ES-I3 (cell line): ENCODE measurements at regions not wholly inside any gene's neighbourhood (a gene's known extent, or its start where the extent isn't known, plus 50 kb on each side); places are given as distances from the start of the nearest gene placed in this dataset.
"Not testable (repeated sequence)": the region's sequence is repeated elsewhere in the genome, so short reads cannot be mapped to it uniquely, and the experiment has no call there.

Experiments used
- H3K36me3 ChIP-seq: 2 replicates; pipeline ENCODE4 v1.6.1; 2013; ENCODE audit warnings: mild to moderate bottlenecking, low read length, control low read depth, moderate library complexity; ENCODE audit not compliant: insufficient read depth
- H3K4me1 ChIP-seq: 2 replicates; pipeline ENCODE4 v1.6.1; 2013; ENCODE audit warnings: mild to moderate bottlenecking, control low read depth, low read length; ENCODE audit not compliant: insufficient read depth
- H3K9ac ChIP-seq: 2 replicates; pipeline ENCODE4 v1.6.1; 2013; ENCODE audit warnings: low read depth, mild to moderate bottlenecking, low read length, moderate library complexity
- H3K9me3 ChIP-seq: 2 replicates; pipeline ENCODE4 v1.6.1; 2013; ENCODE audit warnings: mild to moderate bottlenecking, low read length, moderate library complexity; ENCODE audit not compliant: control insufficient read depth, insufficient read depth

DNA sequence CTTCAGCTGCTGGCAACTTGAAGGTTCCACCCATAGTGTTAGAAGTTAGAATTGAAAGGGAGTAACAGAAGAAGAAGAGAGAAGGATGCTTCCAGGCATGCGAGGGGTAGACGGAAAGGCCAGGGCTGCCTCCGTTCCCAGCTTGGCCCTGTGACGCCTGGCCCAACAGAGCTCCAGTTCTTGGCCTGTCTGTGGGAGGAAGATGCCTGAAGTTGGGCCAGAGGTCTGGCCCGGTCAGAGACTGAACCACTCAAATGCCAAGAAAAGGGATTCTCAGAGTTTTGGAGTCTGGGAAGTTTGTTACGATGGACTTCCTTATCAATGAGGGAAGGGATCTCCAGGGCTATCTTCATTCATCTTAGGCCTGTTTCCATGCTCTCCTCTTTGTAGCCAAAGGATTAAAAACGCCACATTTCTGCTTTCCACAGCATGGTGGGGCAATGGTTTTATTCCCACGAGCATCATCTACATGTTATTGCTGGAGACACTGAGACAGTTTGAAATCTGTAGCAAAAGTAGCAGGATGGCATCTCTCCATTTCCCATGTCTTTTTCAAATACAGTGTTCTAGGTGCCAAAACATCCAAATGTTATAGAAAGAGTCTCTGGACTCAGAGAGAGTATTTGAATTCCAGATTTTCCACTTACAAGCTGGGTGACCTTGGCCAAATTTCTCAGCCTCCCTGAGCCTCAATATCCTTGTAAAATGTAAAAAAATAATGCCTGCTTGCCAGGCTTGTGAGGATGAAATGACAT lies 65.4 kb upstream of the ANKRD55 start:
- Histone ChIP-seq H3K4me1 (no peaks in the 10 kb centered on the region), H3K9me3 (no peaks in the 10 kb centered on the region), H3K36me3 (no peaks in the 10 kb centered on the region), H3K9ac (no peak overlapping the region)

DNA sequence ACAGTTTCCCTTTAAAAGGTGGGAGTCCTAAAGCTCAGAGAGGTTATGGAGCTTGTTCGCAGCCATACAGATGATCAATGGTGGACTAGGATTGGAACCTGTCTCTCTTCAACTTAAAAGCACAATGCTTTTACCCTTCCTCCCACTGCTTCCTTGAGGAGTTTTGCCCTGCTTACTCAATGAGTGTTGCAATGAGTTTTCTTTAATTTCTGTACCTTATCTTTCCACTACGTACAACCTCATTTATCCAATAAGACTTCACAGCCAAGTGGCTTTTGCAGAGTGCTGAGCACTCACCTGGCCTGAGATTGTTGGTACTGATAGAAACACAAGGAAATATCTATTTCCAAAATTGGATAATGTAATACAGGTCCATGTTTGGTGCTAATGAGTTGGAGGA lies 64.7 kb upstream of the ANKRD55 start:
- H3K36me3 ChIP-seq, result no peaks in the 10 kb centered on the region
- no peak overlapping the region for H3K9ac ChIP-seq
- no peaks in the 10 kb centered on the region for H3K4me1 ChIP-seq
- no peaks in the 10 kb centered on the region for H3K9me3 ChIP-seq

DNA sequence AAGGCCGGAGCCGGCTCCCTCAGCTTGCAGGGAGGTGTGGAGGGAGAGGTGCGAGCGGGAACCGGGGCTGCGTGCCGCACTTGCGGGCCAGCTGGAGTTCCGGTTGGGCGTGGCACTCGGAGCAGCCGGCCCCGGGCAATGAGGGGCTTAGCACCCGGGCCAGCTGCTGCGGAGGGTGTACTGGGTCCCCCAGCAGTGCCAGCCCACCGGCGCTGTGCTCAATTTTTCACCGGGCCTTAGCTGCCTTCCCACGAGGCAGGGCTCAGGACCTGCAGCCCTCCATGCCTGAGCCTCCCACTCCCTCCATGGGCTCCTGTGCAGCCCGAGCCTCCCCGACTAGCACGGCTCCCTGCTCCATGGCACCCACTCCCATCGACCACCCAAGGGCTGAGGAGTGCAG lies 62.2 kb upstream of the ANKRD55 start:
- H3K9ac ChIP-seq, H3K9me3 ChIP-seq, H3K4me1 ChIP-seq, H3K36me3 ChIP-seq: not testable (repeated sequence)

DNA sequence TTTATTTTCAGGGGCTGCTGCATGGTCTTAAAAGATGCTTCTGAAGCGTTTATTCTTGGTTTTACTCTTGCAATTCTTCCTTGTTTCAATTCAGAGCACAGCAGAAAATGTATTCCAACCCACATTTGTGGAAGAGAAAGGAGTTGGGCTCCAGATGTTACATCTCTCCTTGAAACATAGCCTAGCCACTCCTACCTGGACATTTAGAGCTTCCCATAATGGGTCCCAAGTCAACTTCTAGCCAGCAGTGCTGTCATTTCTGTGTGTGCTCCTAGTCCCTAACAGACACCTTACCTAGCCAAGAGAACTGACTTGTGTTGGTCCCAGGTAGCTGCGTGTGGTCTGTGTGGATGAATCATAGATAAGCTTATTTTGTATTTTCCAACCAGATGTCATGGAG lies 61.2 kb upstream of the ANKRD55 start:
- Histone ChIP-seq H3K9ac (no peak overlapping the region), H3K4me1 (no peaks in the 10 kb centered on the region), H3K36me3 (no peaks in the 10 kb centered on the region), H3K9me3 (no peaks in the 10 kb centered on the region)

DNA sequence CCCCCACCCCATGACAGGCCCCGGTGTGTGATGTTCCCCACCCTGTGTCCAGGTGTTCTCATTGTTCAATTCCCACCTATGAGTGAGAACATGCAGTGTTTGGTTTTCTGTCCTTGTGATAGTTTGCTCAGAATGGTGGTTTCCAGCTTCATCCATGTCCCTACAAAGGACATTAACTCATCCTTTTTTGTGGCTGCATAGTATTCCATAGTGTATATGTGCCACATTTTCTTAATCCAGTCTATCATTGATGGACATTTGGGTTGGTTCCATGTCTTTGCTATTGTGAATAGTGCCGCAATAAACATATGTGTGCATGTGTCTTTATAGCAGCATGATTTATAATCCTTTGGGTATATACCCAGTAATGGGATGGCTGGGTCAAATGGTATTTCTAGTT lies 59.7 kb upstream of the ANKRD55 start:
- not testable (repeated sequence) for H3K4me1 ChIP-seq, H3K9me3 ChIP-seq, H3K36me3 ChIP-seq, H3K9ac ChIP-seq

DNA sequence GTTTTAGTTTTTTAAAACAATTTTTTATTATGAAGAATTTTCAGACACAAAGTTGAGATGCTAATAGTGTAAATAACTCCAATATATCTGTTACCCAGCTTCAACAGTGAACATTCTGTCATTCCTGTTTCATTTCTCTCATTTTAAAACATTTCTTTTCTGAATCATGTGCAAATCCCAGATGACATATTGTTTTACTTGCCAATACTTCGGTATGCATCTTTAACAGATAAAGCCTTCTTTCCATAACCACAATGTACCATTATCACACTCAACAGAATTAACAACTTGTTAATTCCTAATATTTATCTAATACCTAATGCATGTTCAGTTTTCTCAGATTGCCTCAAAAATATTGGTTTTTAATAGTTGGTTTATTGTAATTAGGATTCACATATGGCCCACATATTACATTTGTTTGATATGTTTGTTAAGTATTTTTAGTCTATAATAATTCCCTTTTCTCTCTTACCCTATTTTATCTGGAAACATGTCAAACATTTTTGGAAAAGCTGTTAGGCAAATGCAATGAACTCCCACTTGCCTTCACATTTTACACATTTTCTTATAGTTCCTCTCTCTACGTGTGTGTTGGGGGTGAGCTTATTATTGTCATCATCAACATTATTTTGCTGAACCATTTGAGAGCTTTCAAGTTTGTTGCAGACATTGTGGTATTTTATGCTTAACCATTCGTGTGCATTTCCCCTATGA lies 58.7 kb upstream of the ANKRD55 start:
- Histone ChIP-seq H3K4me1 (no peaks in the 10 kb centered on the region), H3K9me3 (no peaks in the 10 kb centered on the region), H3K36me3 (no peaks in the 10 kb centered on the region), H3K9ac (no peak overlapping the region)

DNA sequence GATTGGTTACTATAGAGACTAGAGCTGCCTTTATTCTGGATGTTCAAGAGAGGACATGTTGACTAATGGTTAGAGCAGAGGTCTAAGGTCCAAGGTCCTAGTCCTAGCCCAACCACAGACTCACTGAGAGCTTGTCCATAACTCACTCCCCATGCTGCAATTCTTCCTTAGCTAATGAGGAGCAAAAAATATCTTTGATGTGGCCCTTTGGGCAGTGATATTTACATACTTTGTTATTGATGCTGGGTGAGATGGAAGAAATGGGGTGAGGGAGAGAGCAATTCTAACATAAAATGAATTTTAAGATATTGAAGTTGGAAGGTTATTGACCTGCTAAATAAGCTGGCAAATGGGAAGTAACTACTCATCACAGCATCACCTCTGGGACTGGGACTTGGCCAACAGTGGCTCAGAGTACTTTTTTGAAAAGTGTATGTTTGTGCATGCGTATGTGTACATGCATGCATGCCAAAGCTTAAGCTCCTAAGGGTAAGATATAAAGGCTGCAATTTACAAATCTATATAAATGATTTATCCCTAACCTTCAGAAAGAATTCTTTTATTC lies 58.0 kb upstream of the ANKRD55 start:
- H3K36me3 ChIP-seq, result no peaks in the 10 kb centered on the region
- H3K4me1 ChIP-seq, result no peaks in the 10 kb centered on the region
- H3K9me3 ChIP-seq, result no peaks in the 10 kb centered on the region
- no peak overlapping the region for H3K9ac ChIP-seq

DNA sequence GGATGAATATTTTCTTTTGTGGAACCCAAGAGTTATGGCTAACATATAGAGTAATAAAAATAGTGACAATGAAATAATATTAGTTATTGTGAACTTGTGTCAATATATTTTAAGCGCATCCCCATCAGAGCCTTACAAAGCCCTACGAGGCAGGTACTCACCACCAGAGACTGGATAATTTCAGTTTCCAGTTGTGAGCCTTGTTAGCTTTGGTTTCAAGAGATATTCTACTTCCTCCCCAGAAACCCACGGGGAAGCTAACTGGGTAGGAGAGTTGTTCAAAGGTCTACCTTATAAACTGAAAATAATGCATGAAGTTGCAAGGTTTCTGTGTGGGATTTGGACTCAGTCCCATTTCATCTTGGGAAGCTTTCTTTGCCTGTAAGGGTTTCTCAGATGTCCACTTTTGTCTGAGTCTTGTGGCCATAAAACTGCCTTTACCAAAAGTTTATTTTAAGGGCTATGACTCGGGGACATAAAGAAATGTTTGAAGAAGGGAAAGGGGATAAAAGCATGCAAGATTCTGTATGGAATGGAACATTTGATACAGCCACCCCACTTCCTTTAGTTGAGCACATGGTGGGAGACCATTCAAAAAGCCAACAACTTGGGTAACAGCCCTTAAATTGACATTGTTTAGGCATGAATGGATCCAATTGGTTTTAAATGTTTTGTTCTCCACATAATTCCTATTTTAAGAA lies 57.4 kb upstream of the ANKRD55 start:
- H3K36me3 ChIP-seq, result no peaks in the 10 kb centered on the region
- H3K9me3 ChIP-seq, result no peaks in the 10 kb centered on the region
- H3K9ac ChIP-seq, result no peak overlapping the region
- H3K4me1 ChIP-seq, result no peaks in the 10 kb centered on the region

DNA sequence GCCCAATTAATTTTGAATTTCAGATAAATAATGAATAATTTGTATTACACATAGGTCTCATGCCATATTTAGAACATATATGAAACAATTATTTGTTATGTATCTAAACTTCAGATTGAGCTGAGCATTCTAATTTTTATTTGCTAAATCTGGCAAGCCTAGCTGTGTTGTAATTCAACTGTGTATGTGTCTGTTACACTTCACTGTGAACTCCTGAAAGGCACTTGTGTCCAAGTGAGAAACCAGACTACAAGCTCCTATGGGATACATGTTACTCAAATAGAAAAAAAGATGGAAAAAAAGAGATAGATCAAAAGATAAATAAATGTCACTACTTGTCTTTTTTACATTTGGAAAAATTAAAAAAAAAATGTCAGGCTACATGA lies 56.5 kb upstream of the ANKRD55 start:
- Histone ChIP-seq H3K9me3 (no peaks in the 10 kb centered on the region), H3K9ac (no peak overlapping the region), H3K4me1 (no peaks in the 10 kb centered on the region), H3K36me3 (no peaks in the 10 kb centered on the region)

DNA sequence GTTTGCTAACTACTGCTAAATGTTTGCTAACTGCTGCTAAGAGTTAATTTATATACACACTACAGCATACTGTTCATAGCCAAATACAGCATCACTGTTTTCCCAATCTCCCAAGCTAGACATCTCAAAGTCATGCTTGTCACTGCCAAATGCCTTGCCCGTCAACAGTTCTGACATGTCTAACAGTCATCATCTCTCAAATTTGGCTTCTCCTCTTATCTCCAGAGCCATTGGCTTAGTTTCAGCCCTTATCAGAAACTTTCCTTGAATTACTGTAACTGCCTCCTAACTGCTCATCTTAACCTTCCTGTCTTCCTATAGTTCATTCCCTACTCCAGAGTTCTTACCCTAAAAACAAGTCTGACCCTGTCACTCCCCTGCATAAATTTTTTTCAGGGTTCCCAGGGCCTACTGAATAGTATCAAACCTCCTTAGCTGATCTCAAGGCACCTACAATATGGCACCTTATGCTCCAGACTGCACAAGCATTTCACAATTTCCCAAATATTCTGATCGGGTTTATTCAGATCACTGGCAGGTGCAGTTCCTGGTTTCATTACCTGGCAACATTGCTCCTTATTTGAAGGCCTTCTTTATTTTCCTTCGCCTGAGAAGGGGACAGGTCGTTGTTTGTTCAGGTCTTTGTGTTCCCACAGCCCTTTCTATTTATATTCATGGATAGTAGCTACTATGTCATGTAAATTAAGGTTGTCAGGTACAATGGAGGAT lies 55.9 kb upstream of the ANKRD55 start:
- Histone ChIP-seq H3K36me3 (no peaks in the 10 kb centered on the region), H3K9me3 (0 out of 2 replicates have a peak, but pooled peaks cover 4% of the 10 kb centered on the region), H3K9ac (no peak overlapping the region), H3K4me1 (no peaks in the 10 kb centered on the region)

DNA sequence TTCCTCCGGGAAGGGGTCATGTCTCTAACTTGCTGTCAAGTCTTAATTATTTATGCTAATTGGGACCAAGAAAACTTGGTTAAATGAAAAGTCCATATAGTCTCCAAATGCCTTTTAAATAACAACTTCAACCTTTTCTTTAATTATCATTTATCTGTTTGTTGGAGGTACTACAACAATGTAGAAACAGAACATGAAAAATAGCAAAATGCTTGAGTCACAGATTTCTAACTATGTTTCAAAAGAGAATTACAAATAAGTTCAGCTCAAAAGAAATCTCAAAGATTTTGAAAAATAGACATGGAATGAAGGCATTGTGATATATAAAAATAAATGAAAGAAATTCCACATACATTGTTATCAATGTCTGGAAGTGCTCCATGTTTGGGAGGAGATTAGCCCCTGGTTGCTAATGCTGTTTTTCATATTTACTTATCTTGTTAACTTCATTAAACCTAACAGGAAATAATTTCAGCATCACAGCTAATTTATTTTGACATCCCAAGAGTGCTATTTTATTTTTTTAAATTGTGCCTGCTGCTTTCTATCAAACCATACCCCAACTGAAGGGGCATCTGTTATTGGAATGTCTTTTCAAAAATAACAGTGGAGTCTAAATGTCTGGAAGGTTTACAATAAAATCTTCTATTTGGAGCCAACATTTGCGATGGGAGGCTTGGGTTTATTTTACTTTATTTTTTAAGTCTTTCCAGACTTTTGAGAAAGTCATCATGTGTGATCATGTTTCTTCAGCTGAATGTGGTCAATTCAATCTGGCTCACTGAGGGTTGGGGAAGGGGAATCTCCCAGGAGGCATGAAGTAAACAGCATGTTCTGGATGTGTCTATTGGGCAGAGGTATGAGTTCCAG lies 53.1 kb upstream of the ANKRD55 start:
- H3K4me1 ChIP-seq, result no peaks in the 10 kb centered on the region
- peaks cover 14% of the 10 kb centered on the region for H3K9me3 ChIP-seq
- no peaks in the 10 kb centered on the region for H3K36me3 ChIP-seq
- no peak overlapping the region for H3K9ac ChIP-seq

DNA sequence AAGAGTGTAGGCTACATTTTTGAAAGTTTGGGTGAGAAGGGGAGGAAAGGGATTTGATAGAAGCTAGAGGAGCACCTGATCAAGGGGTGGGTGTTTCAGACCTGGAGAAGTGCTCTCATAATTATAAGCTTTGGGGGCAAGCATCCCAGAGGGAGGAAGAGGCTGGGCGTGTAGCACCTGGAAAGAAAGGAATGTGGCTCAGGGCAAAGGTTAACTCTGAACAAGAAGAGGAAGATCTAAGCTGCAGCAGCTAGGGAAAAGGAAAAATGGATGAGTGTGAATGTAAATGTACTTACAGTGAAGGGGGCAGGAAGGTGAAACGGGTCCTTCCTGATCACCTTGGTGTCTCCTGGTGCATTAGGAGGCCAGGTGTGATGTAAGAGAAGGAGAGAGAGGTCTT lies 49.8 kb upstream of the ANKRD55 start:
- Histone ChIP-seq H3K9me3 (peaks cover 14% of the 10 kb centered on the region), H3K4me1 (peaks cover 5% of the 10 kb centered on the region), H3K36me3 (no peaks in the 10 kb centered on the region), H3K9ac (no peak overlapping the region)
